ENCODE measurements at regions not wholly inside any gene's neighbourhood (a gene's known extent, or its start where the extent isn't known, plus 50 kb on each side); places are given as distances from the start of the nearest gene placed in this dataset.
"Not testable (repeated sequence)": the region's sequence is repeated elsewhere in the genome, so short reads cannot be mapped to it uniquely, and the experiment has no call there.

GRCh38 chr3:193140381-193140780 is 100.6 kb upstream of the PLAAT1 start:
- no peak for TF ChIP-seq CTCF (IDR thresholded peaks at IDR 0.05)
- peaks cover 2% of the 10 kb centered on the region for H3K27me3 Mint-ChIP-seq (ENCODE audit: unreplicated experiment)
- H3K4me3 Mint-ChIP-seq (ENCODE audit: unreplicated experiment) = no peak overlapping the region
- H3K36me3 Mint-ChIP-seq (ENCODE audit: unreplicated experiment) = no peaks in the 10 kb centered on the region
- no peaks in the 10 kb centered on the region for H3K4me1 Mint-ChIP-seq (ENCODE audit: unreplicated experiment)
- H3K9me3 Mint-ChIP-seq (ENCODE audit: unreplicated experiment) = peaks cover 4% of the 10 kb centered on the region
- no peak for DNase-seq (ENCODE audit: extremely low spot score, unreplicated experiment)
- no peak overlapping the region for H3K27ac Mint-ChIP-seq (ENCODE audit: unreplicated experiment)

- Mint-ChIP-seq H3K4me1 (ENCODE audit: unreplicated experiment) (no peaks in the 10 kb centered on the region), H3K9me3 (ENCODE audit: unreplicated experiment) (peaks cover 4% of the 10 kb centered on the region), H3K27ac (ENCODE audit: unreplicated experiment) (no peak overlapping the region), H3K4me3 (ENCODE audit: unreplicated experiment) (no peak overlapping the region), H3K27me3 (ENCODE audit: unreplicated experiment) (no peaks in the 10 kb centered on the region), H3K36me3 (ENCODE audit: unreplicated experiment) (no peaks in the 10 kb centered on the region)
- no peak for DNase-seq (ENCODE audit: extremely low spot score, unreplicated experiment)
- TF ChIP-seq CTCF (IDR thresholded peaks at IDR 0.05) = no peak
Observed at GRCh38 chr3:193145248-193145647, 95.8 kb upstream of the PLAAT1 start.

- peaks cover 3% of the 10 kb centered on the region for H3K27me3 Mint-ChIP-seq (ENCODE audit: unreplicated experiment)
- TF ChIP-seq CTCF (IDR thresholded peaks at IDR 0.05) = no peak
- H3K4me3 Mint-ChIP-seq (ENCODE audit: unreplicated experiment) = no peak overlapping the region
- DNase-seq (ENCODE audit: extremely low spot score, unreplicated experiment) = no peak
- H3K9me3 Mint-ChIP-seq (ENCODE audit: unreplicated experiment) = no peaks in the 10 kb centered on the region
- no peak overlapping the region for H3K27ac Mint-ChIP-seq (ENCODE audit: unreplicated experiment)
- no peaks in the 10 kb centered on the region for H3K36me3 Mint-ChIP-seq (ENCODE audit: unreplicated experiment)
- no peaks in the 10 kb centered on the region for H3K4me1 Mint-ChIP-seq (ENCODE audit: unreplicated experiment)
Observed at GRCh38 chr3:193148688-193149473, 92.1 kb upstream of the PLAAT1 start.

- peaks cover 3% of the 10 kb centered on the region for H3K27me3 Mint-ChIP-seq (ENCODE audit: unreplicated experiment)
- TF ChIP-seq CTCF (IDR thresholded peaks at IDR 0.05) = no peak
- DNase-seq (ENCODE audit: extremely low spot score, unreplicated experiment) = no peak
- H3K9me3 Mint-ChIP-seq (ENCODE audit: unreplicated experiment) = no peaks in the 10 kb centered on the region
- H3K4me1 Mint-ChIP-seq (ENCODE audit: unreplicated experiment) = no peaks in the 10 kb centered on the region
- H3K4me3 Mint-ChIP-seq (ENCODE audit: unreplicated experiment) = no peak overlapping the region
- H3K27ac Mint-ChIP-seq (ENCODE audit: unreplicated experiment) = no peak overlapping the region
- H3K36me3 Mint-ChIP-seq (ENCODE audit: unreplicated experiment) = no peaks in the 10 kb centered on the region
Observed at GRCh38 chr3:193149998-193150397, 91.0 kb upstream of the PLAAT1 start.

- H3K4me3 Mint-ChIP-seq (ENCODE audit: unreplicated experiment); H3K27me3 Mint-ChIP-seq (ENCODE audit: unreplicated experiment); DNase-seq (ENCODE audit: extremely low spot score, unreplicated experiment); H3K4me1 Mint-ChIP-seq (ENCODE audit: unreplicated experiment); H3K27ac Mint-ChIP-seq (ENCODE audit: unreplicated experiment); H3K9me3 Mint-ChIP-seq (ENCODE audit: unreplicated experiment); H3K36me3 Mint-ChIP-seq (ENCODE audit: unreplicated experiment): not testable (repeated sequence)
Observed at GRCh38 chr3:193155044-193155781, 85.8 kb upstream of the PLAAT1 start.

Data from osteocyte (in vitro differentiated cells).